ENCODE measurements at regions not wholly inside any gene's neighbourhood (a gene's known extent, or its start where the extent isn't known, plus 50 kb on each side); places are given as distances from the start of the nearest gene placed in this dataset.
"Not testable (repeated sequence)": the region's sequence is repeated elsewhere in the genome, so short reads cannot be mapped to it uniquely, and the experiment has no call there.

GRCh38 chr4:124104628-124105027, 607.9 kb downstream of the ANKRD50 start:
- DNase-seq (ENCODE audit: low read depth in 3 of 3): no peak

- no peak for DNase-seq (ENCODE audit: low read depth in 3 of 3)
Observed at GRCh38 chr4:124105212-124105611, 607.3 kb downstream of the ANKRD50 start.

GRCh38 chr4:124111411-124111810, 601.1 kb downstream of the ANKRD50 start:
- no peak for DNase-seq (ENCODE audit: low read depth in 3 of 3)

- DNase-seq (ENCODE audit: low read depth in 3 of 3): no peak
Observed at GRCh38 chr4:124111922-124112321, 600.6 kb downstream of the ANKRD50 start.

DNA sequence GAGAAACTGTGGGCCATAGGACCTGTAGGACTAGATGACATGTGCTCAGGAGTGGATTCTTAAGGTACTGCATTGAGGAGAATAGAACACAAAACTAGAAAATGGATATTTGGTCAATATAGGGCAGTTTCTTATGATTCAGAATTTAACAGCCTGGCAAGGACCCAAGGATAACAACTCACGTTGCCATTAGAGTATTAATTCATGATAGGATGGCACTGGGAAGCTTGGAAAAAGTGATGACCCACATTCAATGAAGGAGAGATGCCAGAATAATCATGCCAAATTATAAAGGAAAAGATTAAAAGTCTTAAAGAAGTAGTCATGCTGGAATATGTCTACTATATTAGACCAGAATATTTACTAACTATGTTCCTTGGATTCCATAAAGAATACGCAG, 594.5 kb downstream of the ANKRD50 start:
- no peak for DNase-seq (ENCODE audit: low read depth in 3 of 3)

DNA sequence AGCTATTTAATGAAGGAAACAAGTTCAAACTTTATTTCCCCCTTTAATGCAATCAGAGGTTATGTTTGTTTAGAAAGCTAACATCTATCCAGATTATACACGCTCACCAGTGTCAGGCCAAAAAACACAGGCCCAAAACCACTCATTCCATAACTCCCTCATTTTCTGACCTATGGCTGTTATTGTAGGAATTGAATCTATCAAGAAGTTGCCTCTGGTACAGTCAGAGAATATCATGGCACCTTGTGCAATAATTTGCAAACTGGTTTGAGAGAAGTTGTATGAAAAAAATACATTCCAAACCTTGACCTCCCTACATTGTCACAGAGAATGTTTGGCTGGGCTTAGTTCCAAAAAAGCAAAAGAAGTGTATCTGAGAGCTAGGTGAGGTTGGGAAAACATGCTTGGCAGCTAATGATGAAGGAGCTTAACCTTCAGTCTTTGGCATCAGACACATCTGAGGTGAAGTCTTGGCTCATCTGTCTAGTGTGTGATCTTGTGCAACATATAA, 591.0 kb downstream of the ANKRD50 start:
- no peak for DNase-seq (ENCODE audit: low read depth in 3 of 3)

DNA sequence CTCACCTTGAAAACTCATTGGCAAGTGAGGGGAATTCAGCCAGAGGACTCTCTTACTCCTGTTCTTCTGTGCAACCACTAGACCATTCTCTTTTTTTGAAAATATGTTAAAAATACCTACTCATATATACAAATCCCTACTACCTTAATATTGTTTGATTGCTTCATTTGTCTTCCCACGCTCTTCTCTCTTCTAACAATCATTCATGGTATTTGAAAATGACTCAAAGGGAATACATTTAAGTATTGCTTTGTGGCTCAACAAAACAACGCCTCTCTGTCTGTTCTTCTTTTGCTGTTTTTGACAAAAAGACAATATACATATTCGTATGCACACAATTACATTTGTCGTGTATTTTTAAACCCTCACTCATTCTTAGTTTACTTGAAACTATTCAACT, 589.4 kb downstream of the ANKRD50 start:
- DNase-seq (ENCODE audit: low read depth in 3 of 3): no peak

DNA sequence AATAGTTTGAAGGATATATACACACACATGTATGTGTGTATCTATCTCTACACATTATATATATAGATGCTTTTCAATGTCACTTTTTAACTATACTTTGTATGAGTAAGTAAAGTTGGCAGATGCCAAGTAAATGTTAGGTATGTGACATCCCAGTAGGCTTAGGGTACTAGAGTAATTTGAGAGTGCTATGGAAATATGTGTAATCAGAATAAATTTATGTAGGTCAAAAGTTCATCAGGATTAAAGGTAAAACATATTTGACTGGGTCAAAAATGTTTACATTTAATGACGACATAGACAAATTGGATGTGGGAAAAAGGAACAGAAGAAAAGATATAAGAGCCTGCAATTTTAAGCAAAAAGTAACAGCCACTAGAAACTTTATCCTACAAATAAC, 588.8 kb downstream of the ANKRD50 start:
- no peak for DNase-seq (ENCODE audit: low read depth in 3 of 3)

DNA sequence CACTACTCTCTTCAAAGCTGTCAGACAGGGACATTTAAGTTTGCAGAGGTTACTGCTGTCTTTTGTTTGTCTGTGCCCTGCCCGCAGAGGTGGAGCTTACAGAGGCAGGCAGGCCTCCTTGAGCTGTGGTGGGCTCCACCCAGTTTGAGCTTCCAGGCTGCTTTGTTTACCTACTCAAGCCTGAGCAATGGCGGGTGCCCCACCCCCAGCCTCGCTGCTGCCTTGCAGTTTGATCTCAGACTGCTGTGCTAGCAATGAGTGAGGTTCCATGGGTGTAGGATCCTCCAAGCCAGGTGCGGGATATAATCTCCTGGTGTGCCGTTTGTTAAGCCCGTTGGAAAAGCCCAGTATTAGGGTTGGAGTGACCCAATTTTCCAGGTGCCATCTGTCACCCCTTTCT, 581.2 kb downstream of the ANKRD50 start:
- DNase-seq (ENCODE audit: low read depth in 3 of 3): not testable (repeated sequence)

GRCh38 chr4:124132161-124132560, 580.4 kb downstream of the ANKRD50 start:
- DNase-seq (ENCODE audit: low read depth in 3 of 3): no peak

GRCh38 chr4:124133753-124134152, 578.8 kb downstream of the ANKRD50 start:
- no peak for DNase-seq (ENCODE audit: low read depth in 3 of 3)

GRCh38 chr4:124135409-124135813, 577.1 kb downstream of the ANKRD50 start:
- DNase-seq (ENCODE audit: low read depth in 3 of 3): no peak

DNA sequence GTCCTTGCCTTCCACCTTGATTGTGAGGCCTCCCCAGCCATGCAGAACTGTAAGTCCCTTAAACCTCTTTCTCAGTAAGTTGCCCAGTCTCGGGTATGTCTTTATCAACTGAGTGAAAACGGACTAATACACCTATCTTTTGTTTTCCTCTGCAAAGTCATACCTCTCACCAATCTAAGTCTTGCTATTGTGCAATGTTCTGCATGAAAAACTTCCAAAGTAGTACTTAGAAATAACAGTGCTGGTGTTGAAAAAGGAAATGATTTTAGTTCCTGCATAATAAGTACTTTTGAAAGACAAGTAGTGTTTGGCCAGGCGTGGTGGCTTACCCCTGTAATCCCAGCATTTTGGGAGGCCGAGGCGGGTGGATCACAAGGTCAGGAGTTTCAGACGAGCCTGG, 573.5 kb downstream of the ANKRD50 start:
- DNase-seq (ENCODE audit: low read depth in 3 of 3): no peak

DNA sequence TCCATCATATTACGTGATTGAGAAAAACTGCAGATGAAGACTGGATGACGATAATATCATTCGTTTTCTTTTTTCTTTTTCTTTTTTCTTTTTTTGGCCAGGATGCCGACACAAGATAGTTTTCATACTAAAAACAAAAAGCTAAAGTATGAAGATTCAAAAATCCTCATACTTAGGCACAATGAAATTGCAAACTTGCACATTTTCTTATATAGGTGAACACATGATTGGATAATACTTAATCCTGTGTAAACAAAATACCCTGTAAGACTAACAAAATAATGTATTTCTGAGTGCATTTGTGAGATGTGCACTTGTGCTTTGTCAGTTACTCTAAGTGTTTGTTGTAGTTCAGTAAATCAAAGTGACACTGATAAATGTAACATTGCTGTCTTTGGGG, 568.9 kb downstream of the ANKRD50 start:
- no peak for DNase-seq (ENCODE audit: low read depth in 3 of 3)

- DNase-seq (ENCODE audit: low read depth in 3 of 3): no peak
Observed at GRCh38 chr4:124144238-124144654, 568.3 kb downstream of the ANKRD50 start.

GRCh38 chr4:124146068-124146467, 566.5 kb downstream of the ANKRD50 start:
- no peak for DNase-seq (ENCODE audit: low read depth in 3 of 3)

GRCh38 chr4:124151031-124151430, 561.5 kb downstream of the ANKRD50 start:
- DNase-seq (ENCODE audit: low read depth in 3 of 3): no peak

DNA sequence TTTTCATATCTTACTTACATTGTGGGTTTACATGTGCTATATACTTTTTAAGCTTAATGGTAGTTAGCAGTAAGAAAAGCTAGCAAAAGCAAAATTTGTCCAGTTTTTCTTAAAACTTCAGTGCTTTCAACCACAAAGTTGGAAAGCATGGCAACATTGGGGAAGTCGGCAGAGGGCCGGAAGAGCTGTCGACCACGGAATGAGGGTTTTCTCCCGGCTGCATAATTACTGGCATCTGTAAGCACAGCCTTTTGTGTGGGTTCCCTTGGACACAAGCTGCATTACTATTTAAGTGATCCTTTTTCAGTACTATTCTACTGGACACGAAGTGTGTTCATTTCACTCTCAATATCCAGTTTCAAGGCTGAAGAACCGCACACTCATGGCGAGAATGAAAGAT, 560.4 kb downstream of the ANKRD50 start:
- DNase-seq (ENCODE audit: low read depth in 3 of 3): no peak

GRCh38 chr4:124155239-124155638, 557.3 kb downstream of the ANKRD50 start:
- DNase-seq (ENCODE audit: low read depth in 3 of 3): no peak

- DNase-seq (ENCODE audit: low read depth in 3 of 3): no peak
Observed at GRCh38 chr4:124157396-124158083, 555.0 kb downstream of the ANKRD50 start.

DNA sequence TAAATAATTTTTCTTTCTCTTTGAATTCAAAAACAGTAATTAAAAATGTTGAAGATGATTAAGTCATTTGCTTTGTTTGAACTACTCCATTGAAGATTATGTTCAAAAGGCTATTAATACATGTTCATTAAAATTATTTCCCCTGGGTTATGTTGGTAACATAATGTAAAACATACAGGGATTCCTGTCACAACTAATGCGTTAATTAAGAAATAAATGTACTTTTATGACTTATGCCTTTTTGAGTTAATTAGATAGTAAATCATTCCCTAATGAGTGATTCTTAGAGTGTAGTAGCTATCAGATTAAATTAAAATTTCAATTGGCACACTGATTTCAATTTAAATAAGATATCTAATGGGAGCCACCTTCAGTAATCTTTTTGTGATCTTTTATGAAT, 549.1 kb downstream of the ANKRD50 start:
- no peak for DNase-seq (ENCODE audit: low read depth in 3 of 3)

DNA sequence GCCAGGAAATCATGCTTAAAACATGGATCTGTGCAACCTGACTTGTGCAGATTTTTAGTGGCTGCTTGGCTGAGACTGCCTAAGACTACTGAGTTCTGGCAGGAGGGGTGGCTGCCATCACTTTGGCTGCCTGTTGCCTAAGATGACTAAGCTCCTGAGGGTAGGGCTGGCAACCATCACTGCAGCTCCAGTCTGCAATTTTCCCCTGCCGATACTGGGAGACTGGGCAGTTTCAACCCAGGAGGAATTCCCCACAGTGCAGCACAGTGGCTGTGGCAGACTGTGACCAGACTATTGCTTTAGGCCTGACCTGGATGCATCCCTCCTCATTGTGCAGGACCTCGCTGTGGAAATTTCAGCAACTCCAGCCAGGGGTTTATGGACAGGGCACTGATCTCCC, 544.9 kb downstream of the ANKRD50 start:
- DNase-seq (ENCODE audit: low read depth in 3 of 3): no peak

GRCh38 chr4:124169524-124169923, 543.0 kb downstream of the ANKRD50 start:
- not testable (repeated sequence) for DNase-seq (ENCODE audit: low read depth in 3 of 3)

GRCh38 chr4:124173912-124174311, 538.6 kb downstream of the ANKRD50 start:
- DNase-seq (ENCODE audit: low read depth in 3 of 3): no peak

Measured in stimulated activated CD4-positive, alpha-beta T cell treated with anti-CD3 and anti-CD28 coated beads, TNF-alpha, amount 100 ng/mL, for 24 hours (primary cell).